ENCODE measurements at regions not wholly inside any gene's neighbourhood (a gene's known extent, or its start where the extent isn't known, plus 50 kb on each side); places are given as distances from the start of the nearest gene placed in this dataset.

DNA sequence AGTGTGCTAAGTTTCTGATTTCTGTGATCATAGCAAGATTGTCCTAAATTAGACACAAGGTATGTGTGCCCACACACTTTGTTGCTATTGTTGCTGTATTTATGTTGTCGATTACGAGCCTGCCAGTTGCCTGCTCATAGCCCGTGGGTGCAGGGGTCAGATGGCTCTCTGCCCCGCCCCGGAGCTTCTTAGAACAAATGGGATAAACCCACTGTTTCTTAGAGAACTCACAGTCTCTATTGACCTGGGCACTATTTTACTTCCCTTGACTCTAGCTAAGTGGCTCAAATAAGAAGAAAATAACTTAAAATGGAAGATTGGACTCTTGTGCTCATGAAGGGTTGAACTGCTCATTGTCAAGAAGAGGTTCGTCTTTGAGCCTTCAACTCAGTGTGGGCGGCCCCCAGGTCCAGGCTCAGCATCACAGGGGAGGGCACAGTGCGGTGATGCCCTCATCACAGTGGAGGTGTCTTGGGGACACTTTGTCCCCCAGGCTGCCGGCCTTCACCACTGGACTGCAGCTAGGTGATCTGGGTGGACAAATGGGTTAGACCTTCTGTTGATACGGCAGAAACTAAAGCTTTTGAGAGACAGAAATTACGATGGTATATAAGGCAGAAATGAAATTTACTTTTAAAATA, 155.5 kb downstream of the TENT4A start:
- Mint-ChIP-seq H3K4me3 (ENCODE audit: low read depth) (no peak overlapping the region), H3K27ac (no peak overlapping the region)

DNA sequence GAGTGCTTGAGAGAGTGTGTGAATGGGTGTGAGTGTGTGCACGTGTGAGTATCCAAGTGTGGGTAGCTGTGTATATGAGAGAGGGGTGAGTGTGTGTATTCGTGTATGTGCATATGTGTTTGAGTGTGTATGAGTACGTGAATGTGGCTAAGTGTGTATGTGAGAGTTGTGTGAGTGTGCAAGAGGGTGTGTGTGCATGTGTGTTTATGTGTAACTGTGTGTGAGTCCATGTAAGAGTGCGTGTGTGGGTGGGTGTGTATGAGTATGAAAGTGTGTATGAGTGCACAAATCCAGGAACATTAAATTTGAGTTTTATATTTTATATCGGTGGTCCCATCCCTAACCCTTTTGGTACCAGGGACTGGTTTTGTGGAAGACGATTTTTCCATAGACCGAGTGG, 156.4 kb downstream of the TENT4A start:
- no peak overlapping the region for H3K4me3 Mint-ChIP-seq (ENCODE audit: low read depth)
- peaks cover 9% of the 10 kb centered on the region for H3K4me1 Mint-ChIP-seq (ENCODE audit: low read depth)
- DNase-seq (ENCODE audit: low spot score, unreplicated experiment) = no peak
- no peaks in the 10 kb centered on the region for H3K9me3 Mint-ChIP-seq (ENCODE audit: low read depth)
- peaks cover 21% of the 10 kb centered on the region for H3K27me3 Mint-ChIP-seq
- no peak overlapping the region for H3K27ac Mint-ChIP-seq
- TF ChIP-seq, protein P1, sequence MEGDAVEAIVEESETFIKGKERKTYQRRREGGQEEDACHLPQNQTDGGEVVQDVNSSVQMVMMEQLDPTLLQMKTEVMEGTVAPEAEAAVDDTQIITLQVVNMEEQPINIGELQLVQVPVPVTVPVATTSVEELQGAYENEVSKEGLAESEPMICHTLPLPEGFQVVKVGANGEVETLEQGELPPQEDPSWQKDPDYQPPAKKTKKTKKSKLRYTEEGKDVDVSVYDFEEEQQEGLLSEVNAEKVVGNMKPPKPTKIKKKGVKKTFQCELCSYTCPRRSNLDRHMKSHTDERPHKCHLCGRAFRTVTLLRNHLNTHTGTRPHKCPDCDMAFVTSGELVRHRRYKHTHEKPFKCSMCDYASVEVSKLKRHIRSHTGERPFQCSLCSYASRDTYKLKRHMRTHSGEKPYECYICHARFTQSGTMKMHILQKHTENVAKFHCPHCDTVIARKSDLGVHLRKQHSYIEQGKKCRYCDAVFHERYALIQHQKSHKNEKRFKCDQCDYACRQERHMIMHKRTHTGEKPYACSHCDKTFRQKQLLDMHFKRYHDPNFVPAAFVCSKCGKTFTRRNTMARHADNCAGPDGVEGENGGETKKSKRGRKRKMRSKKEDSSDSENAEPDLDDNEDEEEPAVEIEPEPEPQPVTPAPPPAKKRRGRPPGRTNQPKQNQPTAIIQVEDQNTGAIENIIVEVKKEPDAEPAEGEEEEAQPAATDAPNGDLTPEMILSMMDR (IDR thresholded peaks at IDR 0.05; ENCODE audit: unreplicated experiment) = no peak
- H3K36me3 Mint-ChIP-seq (ENCODE audit: insufficient read depth) = no peaks in the 10 kb centered on the region

More for the DNA sequence above, 155.5 kb downstream of the TENT4A start:
- H3K4me1 Mint-ChIP-seq (ENCODE audit: low read depth) = peaks cover 5% of the 10 kb centered on the region
- H3K36me3 Mint-ChIP-seq (ENCODE audit: insufficient read depth) = no peaks in the 10 kb centered on the region
- no peak for DNase-seq (ENCODE audit: low spot score, unreplicated experiment)
- TF ChIP-seq, protein P1 (IDR thresholded peaks at IDR 0.05; ENCODE audit: unreplicated experiment) = no peak
- H3K9me3 Mint-ChIP-seq (ENCODE audit: low read depth) = peaks cover 2% of the 10 kb centered on the region
- H3K27me3 Mint-ChIP-seq = peaks cover 21% of the 10 kb centered on the region

DNA sequence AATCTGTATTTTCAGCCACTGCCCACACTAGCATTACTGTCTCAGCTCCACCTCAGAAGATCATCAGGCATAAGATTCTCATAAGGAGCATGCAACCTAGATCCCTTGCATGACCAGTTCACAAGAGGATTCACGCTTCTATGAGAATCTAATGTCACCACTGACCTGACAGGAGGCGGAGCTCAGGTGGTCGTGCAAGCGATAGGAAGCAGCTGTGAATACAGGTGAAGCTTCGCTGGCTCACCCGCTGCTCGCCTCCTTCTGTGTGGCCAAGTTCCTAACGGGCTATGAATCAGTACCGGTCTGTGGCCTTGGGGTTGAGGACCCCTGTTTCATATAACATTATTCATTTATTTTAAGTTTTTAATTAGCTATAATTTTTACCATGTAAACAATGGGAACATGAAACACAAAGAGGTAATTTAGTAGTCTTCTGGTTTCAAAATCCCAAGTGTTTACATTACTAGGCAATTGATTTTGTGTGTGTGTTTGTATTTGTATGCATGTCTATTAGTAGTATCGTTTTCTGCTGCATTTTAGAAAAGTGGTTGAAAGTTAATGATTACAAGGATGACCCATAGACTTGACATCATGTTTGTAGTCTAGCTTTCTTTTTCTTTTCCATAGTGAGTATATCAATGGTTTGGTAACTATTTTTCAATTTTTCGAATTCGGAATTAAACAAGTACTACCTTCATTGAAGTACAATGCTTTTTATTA, 159.4 kb downstream of the TENT4A start:
- no peak for DNase-seq (ENCODE audit: low spot score, unreplicated experiment)
- TF ChIP-seq, protein P1 (IDR thresholded peaks at IDR 0.05; ENCODE audit: unreplicated experiment) = no peak
- Mint-ChIP-seq H3K27ac (no peak overlapping the region), H3K36me3 (ENCODE audit: insufficient read depth) (no peaks in the 10 kb centered on the region), H3K4me3 (ENCODE audit: low read depth) (no peak overlapping the region), H3K27me3 (peaks cover 21% of the 10 kb centered on the region), H3K9me3 (ENCODE audit: low read depth) (no peaks in the 10 kb centered on the region), H3K4me1 (ENCODE audit: low read depth) (peaks cover 11% of the 10 kb centered on the region)

DNA sequence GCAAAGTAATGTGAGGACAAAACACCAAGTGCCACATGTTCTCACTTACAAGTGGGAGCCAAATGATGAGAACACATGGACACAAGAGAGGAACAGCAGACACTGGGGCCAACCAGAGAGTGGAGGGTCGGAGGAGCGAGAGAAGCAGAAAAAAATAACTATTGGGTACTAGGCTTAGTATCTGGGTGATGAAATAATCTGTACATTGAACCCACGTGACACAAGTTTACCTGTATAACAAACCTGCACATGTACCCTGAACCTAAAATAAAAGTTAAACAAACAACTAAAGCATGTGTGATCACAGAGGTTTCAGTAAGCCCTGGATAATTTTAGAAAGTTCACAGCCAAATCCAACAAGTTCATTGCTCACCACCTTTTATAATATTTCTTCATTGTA, 160.1 kb downstream of the TENT4A start:
- H3K36me3 Mint-ChIP-seq (ENCODE audit: insufficient read depth) = no peaks in the 10 kb centered on the region
- no peak overlapping the region for H3K4me3 Mint-ChIP-seq (ENCODE audit: low read depth)
- TF ChIP-seq, protein P1 (IDR thresholded peaks at IDR 0.05; ENCODE audit: unreplicated experiment) = no peak
- H3K9me3 Mint-ChIP-seq (ENCODE audit: low read depth) = no peaks in the 10 kb centered on the region
- no peak for DNase-seq (ENCODE audit: low spot score, unreplicated experiment)
- H3K27ac Mint-ChIP-seq = no peak overlapping the region
- H3K4me1 Mint-ChIP-seq (ENCODE audit: low read depth) = peaks cover 11% of the 10 kb centered on the region
- H3K27me3 Mint-ChIP-seq = peaks cover 23% of the 10 kb centered on the region

DNA sequence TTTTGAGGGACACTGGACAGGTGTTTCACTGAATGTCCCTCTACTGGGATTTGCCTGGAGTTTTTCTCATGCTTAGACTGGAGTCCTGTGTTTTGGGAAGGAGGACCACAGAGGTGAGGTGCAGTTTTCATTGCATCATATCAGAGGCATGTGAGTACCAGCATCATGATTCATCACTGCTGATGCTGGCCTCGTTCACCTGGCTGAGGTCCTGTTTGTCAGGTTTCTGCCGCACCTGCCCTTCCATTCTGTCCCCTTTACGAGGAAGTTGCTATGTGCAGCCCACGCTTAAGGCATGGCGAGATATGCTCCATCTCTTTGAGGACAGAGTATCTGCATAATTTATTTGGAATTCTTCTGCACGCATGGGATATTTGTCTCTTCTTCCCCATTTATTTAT, 162.1 kb downstream of the TENT4A start:
- peaks cover 30% of the 10 kb centered on the region for H3K27me3 Mint-ChIP-seq
- no peaks in the 10 kb centered on the region for H3K9me3 Mint-ChIP-seq (ENCODE audit: low read depth)
- DNase-seq (ENCODE audit: low spot score, unreplicated experiment) = no peak
- H3K36me3 Mint-ChIP-seq (ENCODE audit: insufficient read depth) = no peaks in the 10 kb centered on the region
- H3K4me3 Mint-ChIP-seq (ENCODE audit: low read depth) = no peak overlapping the region
- H3K27ac Mint-ChIP-seq = no peak overlapping the region
- TF ChIP-seq, protein P1 (IDR thresholded peaks at IDR 0.05; ENCODE audit: unreplicated experiment) = no peak
- H3K4me1 Mint-ChIP-seq (ENCODE audit: low read depth) = peaks cover 11% of the 10 kb centered on the region

All from progenitor cell of endocrine pancreas (in vitro differentiated cells).